MM.1S (cell line): ENCODE measurements at regions not wholly inside any gene's neighbourhood (a gene's known extent, or its start where the extent isn't known, plus 50 kb on each side); places are given as distances from the start of the nearest gene placed in this dataset.

Experiments used
- DNase-seq: peaks from one replicate; pipeline ENCODE4 v3.0.0-alpha.2; 2015
- H2AFZ ChIP-seq: fragments of 300-600 bp; sonication (generic); 2 replicates; pipeline ENCODE4 v1.6.0; 2016; ENCODE audit warnings: antibody characterized with exemption, low read length
- H3F3A ChIP-seq: fragments of 300-600 bp; sonication (generic); 2 replicates; pipeline ENCODE4 v1.6.1; 2016; ENCODE audit warnings: mild to moderate bottlenecking, antibody characterized with exemption, low read length, moderate library complexity, mixed read lengths; ENCODE audit not compliant: insufficient read depth
- H3K27ac ChIP-seq: fragments of 300-600 bp; sonication (generic); 2 replicates; pipeline ENCODE4 v1.5.1; 2016; ENCODE audit warnings: mild to moderate bottlenecking, low read length
- H3K27me3 ChIP-seq: fragments of 300-600 bp; sonication (generic); replicated peaks from 2 replicates; pipeline ENCODE4 v1.6.0; 2016; ENCODE audit warnings: low read length; ENCODE audit not compliant: insufficient read depth
- H3K36me3 ChIP-seq: fragments of 300-600 bp; sonication (generic); replicated peaks from 2 replicates; pipeline ENCODE4 v1.6.1; 2016; ENCODE audit warnings: mild to moderate bottlenecking, low read length, mixed read lengths; ENCODE audit not compliant: insufficient read depth
- H3K4me1 ChIP-seq: fragments of 300-600 bp; sonication (generic); 2 replicates; pipeline ENCODE4 v1.6.1; 2016; ENCODE audit warnings: low read length, mixed read lengths
- H3K4me2 ChIP-seq: fragments of 300-600 bp; sonication (generic); 2 replicates; pipeline ENCODE4 v1.6.0; 2016; ENCODE audit warnings: low read depth, low read length
- H3K4me3 ChIP-seq: fragments of 300-600 bp; sonication (generic); 2 replicates; pipeline ENCODE4 v1.5.1; 2016; ENCODE audit warnings: low read length, mixed read lengths
- H3K79me2 ChIP-seq: fragments of 300-600 bp; sonication (generic); 2 replicates; pipeline ENCODE4 v1.6.1; 2016; ENCODE audit warnings: mixed run types, low read length, mixed read lengths
- H3K9ac ChIP-seq: fragments of 300-600 bp; sonication (generic); 2 replicates; pipeline ENCODE4 v1.6.1; 2016; ENCODE audit warnings: low read length, mixed read lengths
- H3K9me2 ChIP-seq: fragments of 300-600 bp; sonication (generic); replicated peaks from 2 replicates; pipeline ENCODE4 v1.6.1; 2016; ENCODE audit warnings: mild to moderate bottlenecking, low read length, mixed read lengths; ENCODE audit not compliant: insufficient read depth
- H3K9me3 ChIP-seq: fragments of 300-600 bp; sonication (generic); replicated peaks from 2 replicates; pipeline ENCODE4 v1.6.1; 2016; ENCODE audit warnings: mild to moderate bottlenecking, low read length, mixed read lengths; ENCODE audit not compliant: insufficient read depth
- H4K20me1 ChIP-seq: fragments of 300-600 bp; sonication (generic); 2 replicates; pipeline ENCODE4 v1.6.1; 2016; ENCODE audit warnings: mild to moderate bottlenecking, low read length, moderate library complexity, mixed read lengths; ENCODE audit not compliant: insufficient read depth
- CTCF ChIP-seq: fragments of 300-600 bp; sonication (generic); IDR thresholded peaks from 2 replicates; pipeline ENCODE4 v1.5.1; 2016; ENCODE audit warnings: antibody characterized with exemption, low read length, mixed read lengths
- EZH2 ChIP-seq: fragments of 300-600 bp; sonication (generic); optimal IDR thresholded peaks from 2 replicates; pipeline ENCODE3; 2017; ENCODE audit warnings: low read depth, mild to moderate bottlenecking, antibody characterized with exemption, low read length, mixed read lengths
- EZH2phosphoT487 ChIP-seq: fragments of 300-600 bp; sonication (generic); IDR thresholded peaks from 2 replicates; pipeline ENCODE4 v1.6.1; 2018; ENCODE audit warnings: antibody characterized with exemption, low read length

- no peak overlapping the region for H3K4me2 ChIP-seq
- no peak overlapping the region for H2AFZ ChIP-seq
- no peak overlapping the region for H3K9ac ChIP-seq
- H3K36me3 ChIP-seq = no peaks in the 10 kb centered on the region
- TF ChIP-seq CTCF = no peak
- no peak for TF ChIP-seq EZH2
- no peak for TF ChIP-seq EZH2phosphoT487
- H3F3A ChIP-seq = no peaks in the 10 kb centered on the region
- no peaks in the 10 kb centered on the region for H3K9me3 ChIP-seq
- H3K4me3 ChIP-seq = no peak overlapping the region
- H3K79me2 ChIP-seq = no peaks in the 10 kb centered on the region
- no peak overlapping the region for H3K27ac ChIP-seq
- H3K27me3 ChIP-seq = no peaks in the 10 kb centered on the region
- no peaks in the 10 kb centered on the region for H3K9me2 ChIP-seq
- no peak for DNase-seq
- no peaks in the 10 kb centered on the region for H3K4me1 ChIP-seq
- no peaks in the 10 kb centered on the region for H4K20me1 ChIP-seq
These were observed 50.9 kb upstream of the NPHP3 start for GRCh38 chr3:132773071-132773619.

GRCh38 chr3:132772252-132772651 lies 50.0 kb upstream of the NPHP3 start:
- Histone ChIP-seq H3K4me1 (no peaks in the 10 kb centered on the region), H3K4me3 (no peak overlapping the region), H3K9me3 (no peaks in the 10 kb centered on the region), H3K27ac (no peak overlapping the region), H3K9me2 (no peaks in the 10 kb centered on the region), H3K4me2 (no peak overlapping the region), H3K36me3 (no peaks in the 10 kb centered on the region), H3F3A (no peaks in the 10 kb centered on the region), H2AFZ (no peak overlapping the region), H3K9ac (no peak overlapping the region), H4K20me1 (no peaks in the 10 kb centered on the region), H3K27me3 (no peaks in the 10 kb centered on the region), H3K79me2 (no peaks in the 10 kb centered on the region)
- no peak for TF ChIP-seq EZH2
- TF ChIP-seq EZH2phosphoT487 = no peak
- no peak for TF ChIP-seq CTCF
- no peak for DNase-seq
